SU-DHL-6 (cell line): ENCODE measurements at regions not wholly inside any gene's neighbourhood (a gene's known extent, or its start where the extent isn't known, plus 50 kb on each side); places are given as distances from the start of the nearest gene placed in this dataset.
"Not testable (repeated sequence)": the region's sequence is repeated elsewhere in the genome, so short reads cannot be mapped to it uniquely, and the experiment has no call there.

Experiments
- CTCF ChIP-seq: fragments of 200-600 bp; sonication (generic); IDR thresholded peaks from one replicate; pipeline ENCODE4 v1.5.1; 2017; ENCODE audit warnings: antibody characterized with exemption, mild to moderate bottlenecking, low read length, moderate library complexity; ENCODE audit not compliant: insufficient read depth, poor library complexity, severe bottlenecking
- EZH2phosphoT487 ChIP-seq: fragments of 200-600 bp; sonication (generic), shearing (Covaris generic); conservative IDR thresholded peaks from 2 replicates; pipeline ENCODE4 v1.6.1; 2018; ENCODE audit warnings: mild to moderate bottlenecking, antibody characterized with exemption, low read length, moderate library complexity, mixed read lengths

GRCh38 chr1:223936592-223936991, 90.8 kb upstream of the TP53BP2 start:
- not testable (repeated sequence) for TF ChIP-seq CTCF, EZH2phosphoT487
